ENCODE measurements at regions not wholly inside any gene's neighbourhood (a gene's known extent, or its start where the extent isn't known, plus 50 kb on each side); places are given as distances from the start of the nearest gene placed in this dataset.

DNA sequence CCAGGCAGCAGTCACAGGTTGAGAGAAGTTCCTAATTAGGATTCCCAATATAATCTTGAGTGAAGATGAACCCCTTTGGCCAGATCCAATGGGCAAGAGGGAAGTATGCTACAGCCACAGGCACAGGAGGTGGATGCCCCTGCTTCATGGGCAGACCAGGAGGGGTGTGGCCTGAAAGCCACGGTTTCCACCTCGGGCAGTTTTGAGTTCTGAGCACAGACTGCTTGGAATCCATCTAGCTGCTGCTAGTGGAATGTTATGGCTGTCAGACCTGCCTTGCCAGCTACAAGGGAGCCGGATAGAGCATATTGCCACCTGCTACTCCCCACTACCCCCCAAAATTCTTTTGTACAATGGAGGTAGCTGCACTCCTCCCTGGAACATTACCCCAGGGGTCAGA, 672.9 kb downstream of the HACE1 start:
- Mint-ChIP-seq H3K9me3 (peaks cover 11% of the 10 kb centered on the region), H3K4me1 (ENCODE audit: low read depth) (no peaks in the 10 kb centered on the region), H3K4me3 (no peak overlapping the region), H3K36me3 (ENCODE audit: low read depth) (no peaks in the 10 kb centered on the region), H3K27me3 (no peaks in the 10 kb centered on the region), H3K27ac (no peak overlapping the region)
- ATAC-seq (no peak), DNase-seq (no peak)
- TF ChIP-seq, protein P1, sequence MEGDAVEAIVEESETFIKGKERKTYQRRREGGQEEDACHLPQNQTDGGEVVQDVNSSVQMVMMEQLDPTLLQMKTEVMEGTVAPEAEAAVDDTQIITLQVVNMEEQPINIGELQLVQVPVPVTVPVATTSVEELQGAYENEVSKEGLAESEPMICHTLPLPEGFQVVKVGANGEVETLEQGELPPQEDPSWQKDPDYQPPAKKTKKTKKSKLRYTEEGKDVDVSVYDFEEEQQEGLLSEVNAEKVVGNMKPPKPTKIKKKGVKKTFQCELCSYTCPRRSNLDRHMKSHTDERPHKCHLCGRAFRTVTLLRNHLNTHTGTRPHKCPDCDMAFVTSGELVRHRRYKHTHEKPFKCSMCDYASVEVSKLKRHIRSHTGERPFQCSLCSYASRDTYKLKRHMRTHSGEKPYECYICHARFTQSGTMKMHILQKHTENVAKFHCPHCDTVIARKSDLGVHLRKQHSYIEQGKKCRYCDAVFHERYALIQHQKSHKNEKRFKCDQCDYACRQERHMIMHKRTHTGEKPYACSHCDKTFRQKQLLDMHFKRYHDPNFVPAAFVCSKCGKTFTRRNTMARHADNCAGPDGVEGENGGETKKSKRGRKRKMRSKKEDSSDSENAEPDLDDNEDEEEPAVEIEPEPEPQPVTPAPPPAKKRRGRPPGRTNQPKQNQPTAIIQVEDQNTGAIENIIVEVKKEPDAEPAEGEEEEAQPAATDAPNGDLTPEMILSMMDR (IDR thresholded peaks at IDR 0.05), result no peak
- POLR2A ChIA-PET, result no interaction called here
- CTCF ChIA-PET, result no interaction called here
- intact Hi-C loops (cut with micrococcal nuclease), result no loop called here

DNA sequence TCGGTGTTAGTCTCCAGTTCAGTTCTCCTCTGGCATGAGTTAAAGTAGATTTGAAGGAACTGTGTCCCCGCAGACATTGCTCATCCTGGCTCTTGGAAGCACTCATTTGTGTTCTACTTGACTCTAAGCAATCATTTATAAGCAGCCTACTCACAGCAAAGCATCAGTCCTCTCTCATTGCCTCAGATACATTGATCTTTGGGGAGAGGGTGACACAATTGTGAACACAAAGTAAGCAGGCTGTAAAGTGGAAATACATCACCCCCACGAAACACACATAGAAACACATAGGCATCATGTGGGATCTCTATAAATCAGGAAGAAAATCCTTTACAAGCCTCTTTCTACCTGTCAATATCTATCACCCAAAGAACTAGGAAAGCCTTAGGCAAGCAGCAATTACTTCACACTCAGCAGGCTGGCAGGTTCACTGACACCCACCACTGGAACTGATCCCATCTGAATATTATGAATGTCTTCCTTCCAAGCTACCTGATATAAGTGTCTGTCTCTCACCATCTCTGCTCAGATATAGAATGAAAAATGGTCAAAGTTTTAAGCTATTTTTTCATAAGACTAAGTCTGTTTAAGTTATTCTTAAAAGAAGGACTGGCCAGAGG, 675.8 kb downstream of the HACE1 start:
- H3K4me3 Mint-ChIP-seq, result no peak overlapping the region
- CTCF ChIA-PET, result no interaction called here
- intact Hi-C loops (cut with micrococcal nuclease), result no loop called here
- H3K36me3 Mint-ChIP-seq (ENCODE audit: low read depth), result no peaks in the 10 kb centered on the region
- POLR2A ChIA-PET, result no interaction called here
- ATAC-seq (no peak), DNase-seq (no peak)
- H3K9me3 Mint-ChIP-seq, result no peaks in the 10 kb centered on the region
- no peaks in the 10 kb centered on the region for H3K27me3 Mint-ChIP-seq
- H3K4me1 Mint-ChIP-seq (ENCODE audit: low read depth), result no peaks in the 10 kb centered on the region
- H3K27ac Mint-ChIP-seq, result no peak overlapping the region
- TF ChIP-seq, protein P1 (IDR thresholded peaks at IDR 0.05), result no peak

DNA sequence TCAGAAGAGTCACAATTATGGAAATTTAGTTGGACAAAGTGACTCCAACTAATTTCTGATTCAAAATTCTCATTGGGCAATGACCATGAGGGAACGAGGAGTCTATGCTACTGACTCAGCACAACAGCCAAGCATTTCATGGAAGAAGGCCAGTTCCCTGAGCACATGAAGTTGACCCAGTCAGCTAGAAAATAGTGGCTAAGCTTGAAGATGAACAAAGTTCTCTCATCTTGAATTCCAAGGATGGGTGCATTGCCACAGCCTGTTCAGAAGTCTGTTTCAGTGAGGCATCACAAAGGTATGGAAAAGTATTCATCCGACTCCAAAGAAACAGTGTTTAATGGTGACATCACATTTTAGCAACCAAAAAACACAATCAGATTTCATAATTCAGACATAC, 676.9 kb downstream of the HACE1 start:
- POLR2A ChIA-PET, result no interaction called here
- no peak overlapping the region for H3K27ac Mint-ChIP-seq
- no peaks in the 10 kb centered on the region for H3K9me3 Mint-ChIP-seq
- DNase-seq, result no peak
- H3K36me3 Mint-ChIP-seq (ENCODE audit: low read depth), result no peaks in the 10 kb centered on the region
- CTCF ChIA-PET, result no interaction called here
- no peak for ATAC-seq
- H3K4me3 Mint-ChIP-seq, result no peak overlapping the region
- H3K4me1 Mint-ChIP-seq (ENCODE audit: low read depth), result no peaks in the 10 kb centered on the region
- TF ChIP-seq, protein P1 (IDR thresholded peaks at IDR 0.05), result no peak
- intact Hi-C loops (cut with micrococcal nuclease), result no loop called here
- H3K27me3 Mint-ChIP-seq, result no peaks in the 10 kb centered on the region

DNA sequence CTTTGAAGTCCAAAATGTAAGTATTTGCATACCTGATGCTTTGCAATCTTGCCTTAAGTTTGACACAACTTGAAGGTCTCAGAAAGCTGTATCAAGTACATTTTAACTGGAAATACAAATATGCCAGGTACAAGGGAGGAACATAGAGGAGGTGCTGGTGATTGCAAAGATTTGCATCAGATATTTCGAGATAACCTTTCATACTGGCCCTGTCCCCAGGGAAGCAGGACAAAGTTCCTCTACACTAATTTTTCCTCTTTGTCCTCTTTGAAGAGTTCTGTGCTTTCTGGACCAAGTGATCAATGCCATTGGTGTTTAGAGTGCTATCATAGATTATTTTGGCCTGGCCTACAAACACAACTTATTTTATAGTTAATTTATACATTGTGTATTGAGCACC, 686.1 kb downstream of the HACE1 start:
- no peak for ATAC-seq
- H3K4me3 Mint-ChIP-seq, result no peak overlapping the region
- no peak overlapping the region for H3K27ac Mint-ChIP-seq
- H3K36me3 Mint-ChIP-seq (ENCODE audit: low read depth), result no peaks in the 10 kb centered on the region
- H3K9me3 Mint-ChIP-seq, result no peaks in the 10 kb centered on the region
- POLR2A ChIA-PET, result no interaction called here
- CTCF ChIA-PET, result no interaction called here
- intact Hi-C loops (cut with micrococcal nuclease), result no loop called here
- no peaks in the 10 kb centered on the region for H3K4me1 Mint-ChIP-seq (ENCODE audit: low read depth)
- TF ChIP-seq, protein P1 (IDR thresholded peaks at IDR 0.05), result no peak
- H3K27me3 Mint-ChIP-seq, result no peaks in the 10 kb centered on the region
- DNase-seq, result no peak

DNA sequence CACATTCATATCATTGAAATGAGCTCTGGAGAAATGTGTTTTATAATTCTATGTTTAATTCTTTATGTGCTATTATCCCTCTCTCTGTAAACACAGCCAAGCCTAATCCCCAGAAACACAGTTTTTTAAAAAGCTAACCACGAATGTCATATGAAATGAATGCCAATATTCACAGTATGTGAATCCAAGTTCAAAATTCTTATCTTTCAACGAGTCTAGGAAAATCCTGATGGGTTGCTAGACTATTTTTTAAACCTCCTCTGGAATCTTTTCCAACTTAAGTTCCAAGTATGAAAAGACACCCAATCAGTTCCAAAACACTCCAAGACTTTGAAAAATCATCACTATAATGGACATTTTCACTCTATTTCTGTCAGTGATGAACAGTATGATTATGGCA, 689.3 kb downstream of the HACE1 start:
- no peak overlapping the region for H3K4me3 Mint-ChIP-seq
- H3K4me1 Mint-ChIP-seq (ENCODE audit: low read depth), result no peaks in the 10 kb centered on the region
- TF ChIP-seq, protein P1 (IDR thresholded peaks at IDR 0.05), result no peak
- peaks cover 7% of the 10 kb centered on the region for H3K9me3 Mint-ChIP-seq
- POLR2A ChIA-PET, result no interaction called here
- H3K27me3 Mint-ChIP-seq, result no peaks in the 10 kb centered on the region
- ATAC-seq (no peak), DNase-seq (no peak)
- intact Hi-C loops (cut with micrococcal nuclease), result no loop called here
- CTCF ChIA-PET, result no interaction called here
- H3K36me3 Mint-ChIP-seq (ENCODE audit: low read depth), result no peaks in the 10 kb centered on the region
- no peak overlapping the region for H3K27ac Mint-ChIP-seq

Measured in activated CD8-positive, alpha-beta T cell treated with anti-CD3 and anti-CD28 coated beads for 36 hours (primary cell).